CD14-positive monocyte (primary cell): ENCODE measurements at regions not wholly inside any gene's neighbourhood (a gene's known extent, or its start where the extent isn't known, plus 50 kb on each side); places are given as distances from the start of the nearest gene placed in this dataset.

ENCODE experiments used
- DNase-seq, 3 donors: peaks; one replicate each; pipeline ENCODE4 v3.0.0-alpha.2; 2011 to 2022
- H2AFZ ChIP-seq: 2 replicates; pipeline ENCODE4 v1.6.0; 2012; ENCODE audit warnings: mild to moderate bottlenecking, low read depth, low read length, inconsistent platforms; ENCODE audit not compliant: insufficient read depth, poor library complexity, severe bottlenecking
- H3K27ac ChIP-seq, 2 donors: 1 replicate in 1 of 2; 2 replicates in 1 of 2; pipeline ENCODE4 v1.5.1; 2012 to 2013; ENCODE audit warnings: low read length in 2 of 2, control low read depth in 1 of 2, inconsistent platforms in 1 of 2, low read depth in 1 of 2, mild to moderate bottlenecking in 1 of 2
- H3K27me3 ChIP-seq, 2 donors: one replicate each; pipeline versions ENCODE4 v1.6.0 to v1.6.1; 2011 to 2013; ENCODE audit warnings: low read length in 2 of 2; ENCODE audit not compliant: control insufficient read depth in 2 of 2, insufficient read depth in 2 of 2
- H3K36me3 ChIP-seq, 2 donors: replicated peaks in 1 of 2; 1 replicate in 1 of 2; 2 replicates in 1 of 2; pipeline versions ENCODE4 v1.5.1 to v1.6.1; 2012 to 2013; ENCODE audit warnings: low read length in 2 of 2, control low read depth in 1 of 2, inconsistent platforms in 1 of 2, mild to moderate bottlenecking in 1 of 2; ENCODE audit not compliant: insufficient read depth in 2 of 2, control insufficient read depth in 1 of 2
- H3K4me1 ChIP-seq, 2 donors: 1 replicate in 1 of 2; 2 replicates in 1 of 2; pipeline versions ENCODE4 v1.5.1 to v1.6.1; 2012 to 2013; ENCODE audit warnings: low read length in 2 of 2, control low read depth in 1 of 2, inconsistent platforms in 1 of 2, mild to moderate bottlenecking in 1 of 2, moderate library complexity in 1 of 2; ENCODE audit not compliant: insufficient read depth in 2 of 2, control insufficient read depth in 1 of 2
- H3K4me2 ChIP-seq: replicated peaks from 2 replicates; pipeline ENCODE3; 2012; ENCODE audit warnings: low read length, moderate library complexity, mild to moderate bottlenecking; ENCODE audit not compliant: poor library complexity, severe bottlenecking; ENCODE audit errors: extremely low read depth
- H3K4me3 ChIP-seq, 3 experiments: fragments of 200-600 bp in 1 of 3; sonication (generic) in 1 of 3; replicated peaks in 1 of 3; 1 replicate in 2 of 3; 2 replicates in 1 of 3; pipeline ENCODE4 v1.5.1; 2011 to 2013; ENCODE audit warnings: low read length in 3 of 3, mild to moderate bottlenecking in 3 of 3, control low read depth in 2 of 3, low read depth in 2 of 3, inconsistent platforms in 1 of 3, moderate library complexity in 1 of 3
- H3K79me2 ChIP-seq: 2 replicates; pipeline ENCODE4 v1.6.0; 2012; ENCODE audit warnings: mild to moderate bottlenecking, control low read depth, inconsistent platforms, low read length, moderate library complexity; ENCODE audit not compliant: insufficient read depth
- H3K9ac ChIP-seq: 2 replicates; pipeline ENCODE4 v1.6.0; 2017; ENCODE audit warnings: low read length, mild to moderate bottlenecking; ENCODE audit not compliant: insufficient read depth, poor library complexity, severe bottlenecking
- H3K9me3 ChIP-seq, 2 donors: replicated peaks in 1 of 2; 1 replicate in 1 of 2; 2 replicates in 1 of 2; pipeline versions ENCODE4 v1.5.1 to v1.6.1; 2012 to 2013; ENCODE audit warnings: low read length in 2 of 2, control low read depth in 1 of 2; ENCODE audit not compliant: control insufficient read depth in 1 of 2, insufficient read depth in 1 of 2
- H4K20me1 ChIP-seq: 2 replicates; pipeline ENCODE4 v1.6.0; 2012; ENCODE audit warnings: mild to moderate bottlenecking, low read length, control low read depth, moderate library complexity; ENCODE audit not compliant: insufficient read depth
- H3K27ac Mint-ChIP-seq, 7 donors: one replicate each; pipeline ENCODE4 v1.8.0; 2020; ENCODE audit warnings: mild to moderate bottlenecking in 7 of 7, mixed read lengths in 7 of 7, moderate library complexity in 6 of 7, inconsistent platforms in 2 of 7
- H3K27me3 Mint-ChIP-seq, 3 donors: one replicate each; pipeline ENCODE4 v1.8.0; 2021 to 2022; ENCODE audit warnings: low read depth in 3 of 3, mild to moderate bottlenecking in 3 of 3, mixed read lengths in 3 of 3, moderate library complexity in 3 of 3, inconsistent platforms in 1 of 3
- H3K36me3 Mint-ChIP-seq, 2 donors: one replicate each; pipeline ENCODE4 v1.8.0; 2020; ENCODE audit warnings: mixed read lengths in 2 of 2, inconsistent platforms in 1 of 2, mild to moderate bottlenecking in 1 of 2
- H3K4me1 Mint-ChIP-seq: one replicate; pipeline ENCODE4 v1.8.0; 2020; ENCODE audit warnings: mild to moderate bottlenecking, mixed read lengths
- H3K4me3 Mint-ChIP-seq, 2 donors: one replicate each; pipeline ENCODE4 v1.8.0; 2020; ENCODE audit warnings: mild to moderate bottlenecking in 2 of 2, mixed read lengths in 2 of 2, moderate library complexity in 1 of 2
- H3K9me3 Mint-ChIP-seq, 7 donors: one replicate each; pipeline ENCODE4 v1.8.0; 2020 to 2022; ENCODE audit warnings: mixed read lengths in 7 of 7, mild to moderate bottlenecking in 6 of 7, moderate library complexity in 6 of 7, inconsistent platforms in 2 of 7
- WGBS: methylation state at CpG from one replicate; pipeline ENCODE4 v1.1.5; 2013; ENCODE audit warnings: missing lambda C conversion rate; ENCODE audit not compliant: insufficient coverage; 5-methylcytosine and 5-hydroxymethylcytosine counted together
- intact Hi-C, 2 donors: fragments of 100-400 bp; cut with micrococcal nuclease; formaldehyde crosslinking; loops; one replicate each; pipeline versions ENCODE4 v1.15.0 to v1.15.1; 2023
- TF ChIP-seq, protein P1 (sequence below): fragments of 200-600 bp; IDR thresholded peaks from one replicate; pipeline ENCODE4 v1.8.0; 2022; ENCODE audit warnings: antibody characterized with exemption, mild to moderate bottlenecking

DNA sequence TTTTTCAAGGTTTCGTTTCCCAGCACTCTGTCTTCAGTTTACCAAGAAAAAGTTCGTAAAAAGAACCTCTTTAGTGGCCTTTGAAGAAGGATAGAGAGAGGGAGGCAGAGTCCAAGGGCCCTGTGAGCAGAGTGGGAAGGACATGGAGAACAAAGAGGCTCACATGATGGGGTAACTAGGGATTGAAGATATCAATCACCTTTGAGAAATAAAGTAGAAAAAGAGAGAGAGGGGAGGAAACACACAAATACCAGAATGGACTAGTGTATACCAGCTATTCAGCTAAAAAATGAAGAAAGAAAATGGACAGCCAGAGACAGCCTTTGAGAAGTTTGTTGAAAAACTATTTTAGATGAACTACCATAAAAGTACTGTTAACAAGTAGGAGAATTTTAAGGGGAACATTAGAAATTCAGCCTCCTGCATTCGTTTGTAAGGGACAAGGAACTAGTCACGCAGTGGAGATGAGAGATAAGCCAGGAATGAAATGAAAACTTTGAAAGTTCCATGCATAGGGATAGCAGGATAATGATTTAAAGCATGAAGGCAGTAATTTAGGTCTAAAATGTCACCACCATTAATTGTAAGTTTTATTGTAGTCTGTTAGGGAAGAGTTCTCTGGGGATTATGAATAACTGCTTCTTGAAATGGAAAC is 82.1 kb downstream of the SPTSSA start:
- Histone ChIP-seq H3K36me3 (no peaks in the 10 kb centered on the region), H3K4me1 (no peaks in the 10 kb centered on the region), H3K27ac (no peak overlapping the region), H3K4me3 (no peak overlapping the region), H4K20me1 (no peaks in the 10 kb centered on the region), H3K79me2 (no peaks in the 10 kb centered on the region), H3K9me3 (no peaks in the 10 kb centered on the region), H2AFZ (no peak overlapping the region), H3K4me2 (no peak overlapping the region), H3K9ac (no peak overlapping the region), H3K27me3 (no peaks in the 10 kb centered on the region)
- Mint-ChIP-seq H3K27ac (no peak overlapping the region), H3K4me3 (no peak overlapping the region), H3K36me3 (no peaks in the 10 kb centered on the region), H3K9me3 (peaks cover 0 to 8% (median 0%) of the 10 kb centered on the region in 7 donors), H3K27me3 (no peaks in the 10 kb centered on the region), H3K4me1 (peaks cover 5% of the 10 kb centered on the region)
- 100% methylated on average over 2 of the region's 4 CpGs for WGBS
- DNase-seq: no peak
- intact Hi-C loops: no loop called here
- TF ChIP-seq, protein P1, sequence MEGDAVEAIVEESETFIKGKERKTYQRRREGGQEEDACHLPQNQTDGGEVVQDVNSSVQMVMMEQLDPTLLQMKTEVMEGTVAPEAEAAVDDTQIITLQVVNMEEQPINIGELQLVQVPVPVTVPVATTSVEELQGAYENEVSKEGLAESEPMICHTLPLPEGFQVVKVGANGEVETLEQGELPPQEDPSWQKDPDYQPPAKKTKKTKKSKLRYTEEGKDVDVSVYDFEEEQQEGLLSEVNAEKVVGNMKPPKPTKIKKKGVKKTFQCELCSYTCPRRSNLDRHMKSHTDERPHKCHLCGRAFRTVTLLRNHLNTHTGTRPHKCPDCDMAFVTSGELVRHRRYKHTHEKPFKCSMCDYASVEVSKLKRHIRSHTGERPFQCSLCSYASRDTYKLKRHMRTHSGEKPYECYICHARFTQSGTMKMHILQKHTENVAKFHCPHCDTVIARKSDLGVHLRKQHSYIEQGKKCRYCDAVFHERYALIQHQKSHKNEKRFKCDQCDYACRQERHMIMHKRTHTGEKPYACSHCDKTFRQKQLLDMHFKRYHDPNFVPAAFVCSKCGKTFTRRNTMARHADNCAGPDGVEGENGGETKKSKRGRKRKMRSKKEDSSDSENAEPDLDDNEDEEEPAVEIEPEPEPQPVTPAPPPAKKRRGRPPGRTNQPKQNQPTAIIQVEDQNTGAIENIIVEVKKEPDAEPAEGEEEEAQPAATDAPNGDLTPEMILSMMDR: no peak

- whole genome bisulfite sequencing: 100% methylated on average over 2 of the region's 3 CpGs
- TF ChIP-seq, protein P1: no peak
- no peak overlapping the region for H3K9ac ChIP-seq
- H3K4me2 ChIP-seq: no peak overlapping the region
- intact Hi-C loops: no loop called here
- peaks cover 0 to 2% (median 0%) of the 10 kb centered on the region in 3 donors for H3K27me3 Mint-ChIP-seq
- no peak overlapping the region for H3K27ac Mint-ChIP-seq
- H3K4me1 Mint-ChIP-seq: peaks cover 24% of the 10 kb centered on the region
- no peak for DNase-seq
- no peak overlapping the region for H3K27ac ChIP-seq
- H3K9me3 Mint-ChIP-seq: peaks cover 0 to 4% (median 0%) of the 10 kb centered on the region in 7 donors
- H3K4me3 Mint-ChIP-seq: no peak overlapping the region
- H4K20me1 ChIP-seq: no peaks in the 10 kb centered on the region
- H3K4me3 ChIP-seq: no peak overlapping the region
- H3K36me3 Mint-ChIP-seq: no peaks in the 10 kb centered on the region
- no peak overlapping the region for H2AFZ ChIP-seq
- no peaks in the 10 kb centered on the region for H3K36me3 ChIP-seq
- peaks cover 20 to 22% of the 10 kb centered on the region in 2 donors for H3K4me1 ChIP-seq
- no peaks in the 10 kb centered on the region for H3K79me2 ChIP-seq
- no peaks in the 10 kb centered on the region for H3K9me3 ChIP-seq
- H3K27me3 ChIP-seq: no peaks in the 10 kb centered on the region
Observed at GRCh38 chr14:34376649-34377267, 85.3 kb downstream of the SPTSSA start.
